ENCODE measurements at regions not wholly inside any gene's neighbourhood (a gene's known extent, or its start where the extent isn't known, plus 50 kb on each side); places are given as distances from the start of the nearest gene placed in this dataset.

- WGBS, 2 donors, result 68 to 73% methylated on average over 1 of the region's 1 CpG
- intact Hi-C loops (cut with DNase I), result no loop called here
Measured at GRCh38 chr3:4140921-4141320, 162.2 kb upstream of the SETMAR start.

GRCh38 chr3:4147556-4148118 is 155.5 kb upstream of the SETMAR start:
- 83 to 95% methylated on average over 3 of the region's 3 CpGs for WGBS, 2 donors
- no peaks in the 10 kb centered on the region for H3K4me1 ChIP-seq
- no peaks in the 10 kb centered on the region for H3K9me3 ChIP-seq
- no peak overlapping the region for H3K27ac ChIP-seq
- TF ChIP-seq POLR2AphosphoS5 (IDR thresholded peaks at IDR 0.05) (no peak), POLR2A (IDR thresholded peaks at IDR 0.05) (no peak), CTCF (IDR thresholded peaks at IDR 0.05) (no peak)
- H3K4me3 ChIP-seq, result no peak overlapping the region
- H3K36me3 ChIP-seq, result no peaks in the 10 kb centered on the region
- no peaks in the 10 kb centered on the region for H3K27me3 ChIP-seq
- intact Hi-C loops (cut with DNase I), result no loop called here
- DNase-seq, result no peak

More at GRCh38 chr3:4140921-4141320, 162.2 kb upstream of the SETMAR start:
- H3K4me3 ChIP-seq, result no peak overlapping the region
- no peaks in the 10 kb centered on the region for H3K9me3 ChIP-seq
- no peaks in the 10 kb centered on the region for H3K36me3 ChIP-seq
- no peak overlapping the region for H3K27ac ChIP-seq
- H3K4me1 ChIP-seq, result no peaks in the 10 kb centered on the region
- H3K27me3 ChIP-seq, result no peaks in the 10 kb centered on the region
- DNase-seq, result no peak
- no peak for TF ChIP-seq EP300 (IDR thresholded peaks at IDR 0.05)
- no peak for TF ChIP-seq POLR2AphosphoS5 (IDR thresholded peaks at IDR 0.05)
- no peak for TF ChIP-seq CTCF (IDR thresholded peaks at IDR 0.05)
- no peak for TF ChIP-seq POLR2A (IDR thresholded peaks at IDR 0.05)

GRCh38 chr3:4149296-4149695 is 153.9 kb upstream of the SETMAR start:
- WGBS, 2 donors, result 85 to 95% methylated on average over 2 of the region's 2 CpGs
- no peaks in the 10 kb centered on the region for H3K9me3 ChIP-seq

GRCh38 chr3:4150816-4151215 is 152.4 kb upstream of the SETMAR start:
- no peak overlapping the region for H3K27ac ChIP-seq
- no peak for DNase-seq
- no peaks in the 10 kb centered on the region for H3K36me3 ChIP-seq
- no peaks in the 10 kb centered on the region for H3K4me1 ChIP-seq
- no peaks in the 10 kb centered on the region for H3K27me3 ChIP-seq
- TF ChIP-seq POLR2A (IDR thresholded peaks at IDR 0.05) (no peak), POLR2AphosphoS5 (IDR thresholded peaks at IDR 0.05) (no peak), EP300 (IDR thresholded peaks at IDR 0.05) (no peak), CTCF (IDR thresholded peaks at IDR 0.05) (no peak)
- WGBS, 2 donors, result 81 to 88% methylated on average over 5 of the region's 5 CpGs
- intact Hi-C loops (cut with DNase I), result no loop called here
- H3K9me3 ChIP-seq, result no peaks in the 10 kb centered on the region
- no peak overlapping the region for H3K4me3 ChIP-seq

More at GRCh38 chr3:4149296-4149695, 153.9 kb upstream of the SETMAR start:
- Histone ChIP-seq H3K36me3 (no peaks in the 10 kb centered on the region), H3K27ac (no peak overlapping the region), H3K4me3 (no peak overlapping the region), H3K27me3 (no peaks in the 10 kb centered on the region), H3K4me1 (no peaks in the 10 kb centered on the region)
- DNase-seq, result no peak
- TF ChIP-seq POLR2A (IDR thresholded peaks at IDR 0.05) (no peak), EP300 (IDR thresholded peaks at IDR 0.05) (no peak), CTCF (IDR thresholded peaks at IDR 0.05) (no peak), POLR2AphosphoS5 (IDR thresholded peaks at IDR 0.05) (no peak)
- intact Hi-C loops (cut with DNase I), result no loop called here

- Histone ChIP-seq H3K36me3 (no peaks in the 10 kb centered on the region), H3K27ac (no peak overlapping the region), H3K4me1 (no peaks in the 10 kb centered on the region), H3K9me3 (no peaks in the 10 kb centered on the region), H3K27me3 (no peaks in the 10 kb centered on the region), H3K4me3 (no peak overlapping the region)
- no peak for TF ChIP-seq POLR2A (IDR thresholded peaks at IDR 0.05)
- TF ChIP-seq EP300 (IDR thresholded peaks at IDR 0.05), result no peak
- no peak for TF ChIP-seq CTCF (IDR thresholded peaks at IDR 0.05)
- no peak for TF ChIP-seq POLR2AphosphoS5 (IDR thresholded peaks at IDR 0.05)
- 72 to 91% methylated on average over 1 of the region's 1 CpG for WGBS, 2 donors
- intact Hi-C loops (cut with DNase I), result no loop called here
- DNase-seq, result no peak
Measured at GRCh38 chr3:4151859-4152258, 151.3 kb upstream of the SETMAR start.
